ENCODE measurements at regions not wholly inside any gene's neighbourhood (a gene's known extent, or its start where the extent isn't known, plus 50 kb on each side); places are given as distances from the start of the nearest gene placed in this dataset.

DNA sequence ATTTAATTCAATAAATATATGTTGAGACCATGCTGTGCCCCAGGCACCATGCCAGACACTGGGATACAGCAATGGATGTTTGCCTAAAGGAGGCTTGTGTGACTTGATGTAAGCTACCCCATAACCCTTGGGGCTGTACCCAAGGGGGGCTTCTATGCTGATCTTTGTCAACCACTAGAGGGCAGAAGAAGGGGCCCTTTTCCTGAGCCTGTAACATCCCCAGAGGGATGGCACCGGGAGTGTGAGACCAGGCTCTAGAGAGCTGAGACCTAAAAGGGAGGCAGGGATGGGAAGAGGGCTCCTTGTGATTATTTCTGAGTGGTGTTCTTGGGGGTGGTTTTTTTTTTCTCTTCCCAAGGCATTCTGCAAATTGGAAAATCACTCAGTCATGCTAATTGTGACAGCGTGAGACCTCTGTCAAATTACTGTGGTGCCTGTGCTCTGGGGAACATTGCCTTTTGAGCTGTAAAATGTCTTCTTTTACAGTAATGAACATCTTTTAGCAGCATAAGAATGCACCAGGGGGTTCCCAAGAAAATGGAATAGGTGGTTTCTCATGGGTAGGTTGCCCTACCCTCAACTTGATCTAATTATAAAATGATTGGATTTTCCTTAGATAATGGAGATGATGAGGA is 138.7 kb upstream of the SLC24A3 start:
- no peak overlapping the region for H3K4me3 ChIP-seq (ENCODE audit: low read length)
- H3K36me3 ChIP-seq (ENCODE audit: insufficient read depth, low read length), result no peaks in the 10 kb centered on the region
- no peak overlapping the region for H3K27ac ChIP-seq (ENCODE audit: low read length)
- H3K9ac ChIP-seq (ENCODE audit: low read length), result no peak overlapping the region
- no peaks in the 10 kb centered on the region for H4K20me1 ChIP-seq (ENCODE audit: insufficient read depth)
- no peaks in the 10 kb centered on the region for H3F3A ChIP-seq (ENCODE audit: insufficient read depth, low read length, poor library complexity, severe bottlenecking)
- no peaks in the 10 kb centered on the region for H3K9me2 ChIP-seq (ENCODE audit: insufficient read depth, low read length)
- no peak overlapping the region for H2AFZ ChIP-seq (ENCODE audit: low read depth, low read length)
- no peak overlapping the region for H3K4me2 ChIP-seq (ENCODE audit: low read length)
- no peak for TF ChIP-seq SMC3 (conservative IDR thresholded peaks at IDR 0.05; ENCODE audit: poor library complexity)
- no peak for TF ChIP-seq TAF1 (IDR thresholded peaks at IDR 0.05; ENCODE audit: low read depth)
- TF ChIP-seq, protein P1, sequence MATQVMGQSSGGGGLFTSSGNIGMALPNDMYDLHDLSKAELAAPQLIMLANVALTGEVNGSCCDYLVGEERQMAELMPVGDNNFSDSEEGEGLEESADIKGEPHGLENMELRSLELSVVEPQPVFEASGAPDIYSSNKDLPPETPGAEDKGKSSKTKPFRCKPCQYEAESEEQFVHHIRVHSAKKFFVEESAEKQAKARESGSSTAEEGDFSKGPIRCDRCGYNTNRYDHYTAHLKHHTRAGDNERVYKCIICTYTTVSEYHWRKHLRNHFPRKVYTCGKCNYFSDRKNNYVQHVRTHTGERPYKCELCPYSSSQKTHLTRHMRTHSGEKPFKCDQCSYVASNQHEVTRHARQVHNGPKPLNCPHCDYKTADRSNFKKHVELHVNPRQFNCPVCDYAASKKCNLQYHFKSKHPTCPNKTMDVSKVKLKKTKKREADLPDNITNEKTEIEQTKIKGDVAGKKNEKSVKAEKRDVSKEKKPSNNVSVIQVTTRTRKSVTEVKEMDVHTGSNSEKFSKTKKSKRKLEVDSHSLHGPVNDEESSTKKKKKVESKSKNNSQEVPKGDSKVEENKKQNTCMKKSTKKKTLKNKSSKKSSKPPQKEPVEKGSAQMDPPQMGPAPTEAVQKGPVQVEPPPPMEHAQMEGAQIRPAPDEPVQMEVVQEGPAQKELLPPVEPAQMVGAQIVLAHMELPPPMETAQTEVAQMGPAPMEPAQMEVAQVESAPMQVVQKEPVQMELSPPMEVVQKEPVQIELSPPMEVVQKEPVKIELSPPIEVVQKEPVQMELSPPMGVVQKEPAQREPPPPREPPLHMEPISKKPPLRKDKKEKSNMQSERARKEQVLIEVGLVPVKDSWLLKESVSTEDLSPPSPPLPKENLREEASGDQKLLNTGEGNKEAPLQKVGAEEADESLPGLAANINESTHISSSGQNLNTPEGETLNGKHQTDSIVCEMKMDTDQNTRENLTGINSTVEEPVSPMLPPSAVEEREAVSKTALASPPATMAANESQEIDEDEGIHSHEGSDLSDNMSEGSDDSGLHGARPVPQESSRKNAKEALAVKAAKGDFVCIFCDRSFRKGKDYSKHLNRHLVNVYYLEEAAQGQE (IDR thresholded peaks at IDR 0.05; ENCODE audit: borderline replicate concordance), result no peak
- TF ChIP-seq, protein P2, sequence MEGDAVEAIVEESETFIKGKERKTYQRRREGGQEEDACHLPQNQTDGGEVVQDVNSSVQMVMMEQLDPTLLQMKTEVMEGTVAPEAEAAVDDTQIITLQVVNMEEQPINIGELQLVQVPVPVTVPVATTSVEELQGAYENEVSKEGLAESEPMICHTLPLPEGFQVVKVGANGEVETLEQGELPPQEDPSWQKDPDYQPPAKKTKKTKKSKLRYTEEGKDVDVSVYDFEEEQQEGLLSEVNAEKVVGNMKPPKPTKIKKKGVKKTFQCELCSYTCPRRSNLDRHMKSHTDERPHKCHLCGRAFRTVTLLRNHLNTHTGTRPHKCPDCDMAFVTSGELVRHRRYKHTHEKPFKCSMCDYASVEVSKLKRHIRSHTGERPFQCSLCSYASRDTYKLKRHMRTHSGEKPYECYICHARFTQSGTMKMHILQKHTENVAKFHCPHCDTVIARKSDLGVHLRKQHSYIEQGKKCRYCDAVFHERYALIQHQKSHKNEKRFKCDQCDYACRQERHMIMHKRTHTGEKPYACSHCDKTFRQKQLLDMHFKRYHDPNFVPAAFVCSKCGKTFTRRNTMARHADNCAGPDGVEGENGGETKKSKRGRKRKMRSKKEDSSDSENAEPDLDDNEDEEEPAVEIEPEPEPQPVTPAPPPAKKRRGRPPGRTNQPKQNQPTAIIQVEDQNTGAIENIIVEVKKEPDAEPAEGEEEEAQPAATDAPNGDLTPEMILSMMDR (IDR thresholded peaks at IDR 0.05; ENCODE audit: poor library complexity, severe bottlenecking), result no peak
- TF ChIP-seq EZH2 (IDR thresholded peaks at IDR 0.05; ENCODE audit: borderline replicate concordance, insufficient read depth, low read length, poor library complexity, severe bottlenecking), result no peak
- TF ChIP-seq EP300 (conservative IDR thresholded peaks at IDR 0.05; ENCODE audit: poor library complexity, severe bottlenecking), result no peak
- TF ChIP-seq RAD21 (conservative IDR thresholded peaks at IDR 0.05), result no peak
- TF ChIP-seq MXI1 (conservative IDR thresholded peaks at IDR 0.05; ENCODE audit: poor library complexity, severe bottlenecking), result no peak
- TF ChIP-seq POLR2AphosphoS5 (IDR thresholded peaks at IDR 0.05), result no peak
- H3K9me3 ChIP-seq (ENCODE audit: low read length), result no peaks in the 10 kb centered on the region
- H3K79me2 ChIP-seq (replicated peaks; ENCODE audit: insufficient read depth, low read length), result no peaks in the 10 kb centered on the region
- no peaks in the 10 kb centered on the region for H3K27me3 ChIP-seq (ENCODE audit: insufficient read depth, low read depth, low read length)

DNA sequence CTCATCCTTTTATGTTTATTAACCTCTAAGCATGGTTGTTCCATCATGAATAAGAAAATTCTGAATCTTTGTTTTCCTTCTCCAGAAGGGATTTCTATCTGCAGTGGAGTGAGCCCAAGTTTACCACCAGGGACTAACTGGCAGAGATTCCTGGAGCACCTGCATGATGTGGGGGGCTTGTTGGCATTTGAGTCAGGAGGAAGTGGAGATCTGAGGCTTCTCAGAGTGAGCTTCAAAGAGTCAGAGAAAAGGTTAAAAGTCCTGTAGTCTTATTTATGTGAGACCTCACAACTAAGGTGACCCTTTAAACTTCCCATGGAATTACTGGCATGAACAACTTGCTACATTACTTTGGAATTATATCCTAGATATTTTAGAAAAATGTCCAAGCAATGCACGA is 138.1 kb upstream of the SLC24A3 start:
- Histone ChIP-seq H3K36me3 (ENCODE audit: insufficient read depth, low read length) (no peaks in the 10 kb centered on the region), H3K9me3 (ENCODE audit: low read length) (no peaks in the 10 kb centered on the region), H3K9me2 (ENCODE audit: insufficient read depth, low read length) (no peaks in the 10 kb centered on the region), H3K27me3 (ENCODE audit: insufficient read depth, low read depth, low read length) (no peaks in the 10 kb centered on the region), H3K9ac (ENCODE audit: low read length) (no peak overlapping the region), H3F3A (ENCODE audit: insufficient read depth, low read length, poor library complexity, severe bottlenecking) (no peaks in the 10 kb centered on the region), H3K27ac (ENCODE audit: low read length) (no peak overlapping the region), H3K4me3 (ENCODE audit: low read length) (no peak overlapping the region), H2AFZ (ENCODE audit: low read depth, low read length) (no peak overlapping the region), H4K20me1 (ENCODE audit: insufficient read depth) (no peaks in the 10 kb centered on the region), H3K4me2 (ENCODE audit: low read length) (no peak overlapping the region), H3K79me2 (replicated peaks; ENCODE audit: insufficient read depth, low read length) (no peaks in the 10 kb centered on the region)
- no peak for TF ChIP-seq SMC3 (conservative IDR thresholded peaks at IDR 0.05; ENCODE audit: poor library complexity)
- TF ChIP-seq RAD21 (conservative IDR thresholded peaks at IDR 0.05), result no peak
- no peak for TF ChIP-seq EZH2 (IDR thresholded peaks at IDR 0.05; ENCODE audit: borderline replicate concordance, insufficient read depth, low read length, poor library complexity, severe bottlenecking)
- no peak for TF ChIP-seq MXI1 (conservative IDR thresholded peaks at IDR 0.05; ENCODE audit: poor library complexity, severe bottlenecking)
- no peak for TF ChIP-seq EP300 (conservative IDR thresholded peaks at IDR 0.05; ENCODE audit: poor library complexity, severe bottlenecking)
- TF ChIP-seq, protein P1 (IDR thresholded peaks at IDR 0.05; ENCODE audit: borderline replicate concordance), result no peak
- no peak for TF ChIP-seq TAF1 (IDR thresholded peaks at IDR 0.05; ENCODE audit: low read depth)
- no peak for TF ChIP-seq POLR2AphosphoS5 (IDR thresholded peaks at IDR 0.05)
- TF ChIP-seq, protein P2 (IDR thresholded peaks at IDR 0.05; ENCODE audit: poor library complexity, severe bottlenecking), result no peak

Data from neural cell (in vitro differentiated cells).